Fibroblast of the aortic adventitia (primary cell): ENCODE measurements at regions not wholly inside any gene's neighbourhood (a gene's known extent, or its start where the extent isn't known, plus 50 kb on each side); places are given as distances from the start of the nearest gene placed in this dataset.
A peak's percentile ranks its signal among the peaks of the same experiment; 100 is the strongest.

ENCODE experiments used
- DNase-seq: peaks from one replicate; pipeline ENCODE4 v3.0.0-alpha.2; 2010; ENCODE audit warnings: low read depth
- H3K4me3 ChIP-seq: 2 replicates; pipeline ENCODE4 v1.5.1; 2011; ENCODE audit warnings: low read depth, mild to moderate bottlenecking, control low read depth, low read length, moderate library complexity
- CTCF ChIP-seq: IDR thresholded peaks from 2 replicates; pipeline ENCODE4 v1.5.1; 2011; ENCODE audit warnings: mild to moderate bottlenecking, low read length, control low read depth, inconsistent platforms; ENCODE audit not compliant: insufficient read depth

GRCh38 chr12:47383942-47384341 is 304.2 kb upstream of the AMIGO2 start:
- H3K4me3 ChIP-seq: no peak overlapping the region
- peak; percentile 74 for DNase-seq
- no peak for TF ChIP-seq CTCF

GRCh38 chr12:47382305-47382704 is 302.5 kb upstream of the AMIGO2 start:
- no peak for DNase-seq
- no peak for TF ChIP-seq CTCF
- H3K4me3 ChIP-seq: no peak overlapping the region

GRCh38 chr12:47378907-47379306 is 299.1 kb upstream of the AMIGO2 start:
- no peak for TF ChIP-seq CTCF
- H3K4me3 ChIP-seq: no peak overlapping the region
- DNase-seq: peak; percentile 63

- DNase-seq: peak; percentile 44
- H3K4me3 ChIP-seq: no peak overlapping the region
- TF ChIP-seq CTCF: no peak
Observed at GRCh38 chr12:47378222-47378582, 298.4 kb upstream of the AMIGO2 start.

- peak; percentile 9 for TF ChIP-seq CTCF
- peak; percentile 100 for DNase-seq
- no peak overlapping the region for H3K4me3 ChIP-seq
Observed at GRCh38 chr12:47377414-47378221, 297.9 kb upstream of the AMIGO2 start.

- no peak overlapping the region for H3K4me3 ChIP-seq
- no peak for TF ChIP-seq CTCF
- peak; percentile 40 for DNase-seq
Observed at GRCh38 chr12:47376927-47377326, 297.2 kb upstream of the AMIGO2 start.
